Iris pigment epithelial cell (primary cell): ENCODE measurements at regions not wholly inside any gene's neighbourhood (a gene's known extent, or its start where the extent isn't known, plus 50 kb on each side); places are given as distances from the start of the nearest gene placed in this dataset.
A peak's percentile ranks its signal among the peaks of the same experiment; 100 is the strongest.

Experiments
- DNase-seq: peaks from one replicate; pipeline ENCODE4 v3.0.0-alpha.2; 2011; ENCODE audit warnings: low read depth

- no peak for DNase-seq
These were observed 88.6 kb upstream of the E2F3 start for GRCh38 chr6:20313051-20313450.

- DNase-seq = no peak
These were observed 87.6 kb upstream of the E2F3 start for GRCh38 chr6:20313960-20314530.

DNA sequence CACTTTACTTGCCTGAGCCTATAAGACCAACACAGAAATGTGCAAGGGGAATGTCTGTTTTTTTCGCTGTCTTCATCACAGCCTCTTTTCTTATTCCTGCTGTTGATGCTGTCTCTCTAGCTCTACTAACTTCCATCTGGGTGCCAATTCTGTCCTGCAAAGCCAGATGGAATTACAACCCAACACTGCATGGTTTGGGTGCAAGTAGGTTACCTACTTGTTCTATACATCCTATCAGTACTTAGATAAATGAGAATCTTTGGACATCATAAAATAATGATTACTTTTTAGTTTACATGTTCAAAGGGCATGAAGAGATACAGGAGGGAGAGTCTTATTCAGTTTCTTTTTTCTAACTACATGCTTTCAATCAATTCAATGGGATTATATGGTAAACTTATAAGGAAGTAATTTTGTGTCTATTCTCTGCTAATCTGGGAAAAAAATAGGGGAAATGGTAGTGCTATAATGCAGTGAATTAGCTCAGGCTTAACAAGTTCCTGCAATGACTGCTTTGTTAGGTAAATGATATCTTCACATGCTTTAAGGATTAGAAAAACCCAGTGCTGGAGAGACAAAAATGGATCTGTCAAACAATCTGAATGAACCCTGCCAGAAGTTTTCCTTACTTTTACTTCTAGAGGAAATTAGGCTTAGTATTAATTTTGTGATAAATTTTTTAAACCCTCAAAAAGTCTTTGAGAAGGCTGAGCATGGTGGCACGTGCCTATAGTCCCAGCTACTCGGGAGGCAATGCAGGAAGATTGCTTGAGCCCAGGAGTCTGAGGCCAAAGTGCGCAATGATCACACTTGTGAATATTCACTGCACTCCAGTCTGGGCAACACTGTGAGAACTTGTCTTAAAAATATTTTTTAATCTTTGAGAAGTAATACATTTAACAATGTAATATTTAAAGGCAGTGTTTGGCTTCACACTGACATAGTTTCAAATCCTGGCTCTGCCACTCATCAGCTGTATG, 86.5 kb upstream of the E2F3 start:
- DNase-seq = no peak

DNA sequence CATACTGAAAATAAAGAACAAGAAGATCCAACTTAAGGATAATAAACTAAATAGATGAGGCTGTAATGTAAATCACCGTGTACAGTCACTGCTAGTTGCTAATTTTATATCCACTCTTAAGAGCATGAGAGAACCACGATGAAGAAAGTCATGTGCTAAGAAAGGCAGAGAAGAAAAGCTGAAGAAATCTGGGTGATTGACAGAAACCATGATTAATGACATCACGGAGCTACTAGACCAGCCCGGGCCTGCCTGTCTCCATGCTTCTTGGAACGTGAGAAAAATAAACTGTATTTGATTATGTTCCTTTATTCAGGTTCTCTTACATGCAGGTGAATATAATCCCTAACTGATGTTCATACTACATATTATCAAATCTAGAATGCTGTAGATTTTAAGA, 84.2 kb upstream of the E2F3 start:
- no peak for DNase-seq

GRCh38 chr6:20318851-20319387, 82.8 kb upstream of the E2F3 start:
- no peak for DNase-seq

GRCh38 chr6:20319520-20320357, 81.9 kb upstream of the E2F3 start:
- DNase-seq = no peak

- peak; percentile 32 for DNase-seq
These were observed 75.8 kb upstream of the E2F3 start for GRCh38 chr6:20325641-20326421.

GRCh38 chr6:20326422-20326728, 75.3 kb upstream of the E2F3 start:
- no peak for DNase-seq

GRCh38 chr6:20327141-20327540, 74.5 kb upstream of the E2F3 start:
- DNase-seq = no peak

GRCh38 chr6:20328266-20328923, 73.3 kb upstream of the E2F3 start:
- DNase-seq = no peak

DNA sequence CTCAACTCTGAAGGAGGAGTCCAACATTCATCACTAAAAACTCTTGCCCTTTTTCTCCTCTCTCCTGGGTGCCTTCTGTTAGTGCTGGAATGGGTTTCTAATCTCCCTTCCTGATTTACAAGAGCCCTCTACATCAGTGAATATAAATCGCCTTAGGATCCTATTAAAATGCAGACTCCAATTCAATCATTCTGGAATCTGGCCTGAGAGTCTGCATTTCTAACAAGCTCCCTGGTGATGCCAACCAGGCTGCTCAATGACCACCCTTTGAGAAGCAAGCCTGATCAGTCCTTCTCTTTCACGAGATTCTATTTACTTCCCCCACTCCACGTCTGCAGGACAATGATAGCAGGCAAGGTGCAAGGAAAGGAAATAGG, 72.8 kb upstream of the E2F3 start:
- no peak for DNase-seq

GRCh38 chr6:20331042-20331441, 70.6 kb upstream of the E2F3 start:
- DNase-seq = no peak

DNA sequence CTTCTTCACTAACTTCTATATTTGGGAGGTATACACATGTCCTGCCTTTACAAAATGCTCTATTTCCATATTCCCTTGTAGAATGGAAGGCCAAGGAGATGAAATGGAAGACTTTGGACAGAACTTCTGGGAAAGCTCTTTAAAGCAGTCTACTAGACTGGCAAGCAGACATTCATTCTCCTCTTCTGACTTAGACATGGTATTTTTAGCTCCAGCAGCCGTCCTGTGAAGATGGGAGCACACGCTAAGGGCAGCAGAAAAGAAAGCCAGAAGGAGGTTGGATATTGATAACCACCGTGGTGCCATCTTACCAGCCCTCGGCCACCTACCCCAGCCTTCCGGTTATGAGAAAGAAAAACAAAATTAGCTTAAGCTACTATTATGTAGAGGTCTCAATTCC, 70.1 kb upstream of the E2F3 start:
- DNase-seq = no peak

- DNase-seq = no peak
These were observed 69.2 kb upstream of the E2F3 start for GRCh38 chr6:20332441-20333006.

GRCh38 chr6:20333721-20334269, 67.9 kb upstream of the E2F3 start:
- DNase-seq = no peak

- no peak for DNase-seq
These were observed 67.3 kb upstream of the E2F3 start for GRCh38 chr6:20334334-20334733.

DNA sequence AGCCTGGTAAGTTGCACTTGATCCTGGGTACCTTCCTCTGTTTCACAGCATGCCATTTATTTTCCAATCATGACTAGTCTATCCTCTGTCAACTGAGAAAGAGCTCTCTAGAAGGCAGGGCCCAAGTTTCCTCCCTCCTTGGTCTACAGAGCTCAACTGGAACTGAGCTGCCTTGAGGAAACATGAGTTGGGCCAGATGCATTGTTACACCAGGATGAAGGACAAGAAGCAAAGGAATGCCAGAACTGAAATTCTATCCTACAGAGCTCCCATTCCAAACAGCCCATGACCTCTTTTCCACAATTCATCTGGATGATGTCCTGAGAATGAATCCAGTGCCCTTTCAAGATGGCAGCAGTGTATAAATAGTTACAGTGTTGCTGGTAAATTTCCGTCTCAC, 66.7 kb upstream of the E2F3 start:
- DNase-seq = no peak

DNA sequence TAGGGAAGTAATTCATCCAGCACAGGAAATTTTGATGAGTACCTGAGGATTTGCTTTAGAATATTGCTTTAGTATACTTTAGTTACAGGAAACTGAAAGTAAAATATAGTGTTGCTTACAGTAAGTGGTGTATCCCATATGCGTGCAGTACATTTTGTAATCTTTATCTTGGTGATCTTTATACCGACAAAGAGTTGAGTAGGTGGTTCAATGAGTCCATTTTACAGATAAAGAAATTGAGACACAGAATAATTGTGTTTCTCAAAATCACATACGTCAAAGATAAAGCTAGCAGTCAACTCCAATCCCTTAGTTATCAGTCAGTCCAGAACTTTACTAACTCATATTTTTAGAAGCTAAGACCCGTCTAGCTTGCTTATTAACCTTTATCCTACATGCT, 65.8 kb upstream of the E2F3 start:
- no peak for DNase-seq

DNA sequence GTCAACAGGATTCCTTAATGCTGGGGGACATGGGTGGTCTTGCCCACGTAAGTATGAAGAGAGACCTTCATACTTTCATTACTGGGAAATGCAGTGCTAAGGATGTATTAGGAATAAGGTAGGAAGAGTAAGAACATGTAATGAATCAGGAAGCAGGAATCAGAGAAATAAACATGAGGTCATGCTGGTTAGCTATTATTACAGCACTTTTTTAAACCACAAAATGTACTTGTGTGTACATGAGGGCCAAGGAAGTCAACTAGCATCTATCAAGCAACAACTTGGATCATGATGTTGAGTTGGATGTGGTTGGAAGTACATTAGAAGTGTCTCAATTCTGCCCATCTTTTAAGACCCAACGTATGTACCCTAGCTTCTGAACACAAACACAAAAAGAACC, 63.5 kb upstream of the E2F3 start:
- DNase-seq = peak; percentile 54

DNA sequence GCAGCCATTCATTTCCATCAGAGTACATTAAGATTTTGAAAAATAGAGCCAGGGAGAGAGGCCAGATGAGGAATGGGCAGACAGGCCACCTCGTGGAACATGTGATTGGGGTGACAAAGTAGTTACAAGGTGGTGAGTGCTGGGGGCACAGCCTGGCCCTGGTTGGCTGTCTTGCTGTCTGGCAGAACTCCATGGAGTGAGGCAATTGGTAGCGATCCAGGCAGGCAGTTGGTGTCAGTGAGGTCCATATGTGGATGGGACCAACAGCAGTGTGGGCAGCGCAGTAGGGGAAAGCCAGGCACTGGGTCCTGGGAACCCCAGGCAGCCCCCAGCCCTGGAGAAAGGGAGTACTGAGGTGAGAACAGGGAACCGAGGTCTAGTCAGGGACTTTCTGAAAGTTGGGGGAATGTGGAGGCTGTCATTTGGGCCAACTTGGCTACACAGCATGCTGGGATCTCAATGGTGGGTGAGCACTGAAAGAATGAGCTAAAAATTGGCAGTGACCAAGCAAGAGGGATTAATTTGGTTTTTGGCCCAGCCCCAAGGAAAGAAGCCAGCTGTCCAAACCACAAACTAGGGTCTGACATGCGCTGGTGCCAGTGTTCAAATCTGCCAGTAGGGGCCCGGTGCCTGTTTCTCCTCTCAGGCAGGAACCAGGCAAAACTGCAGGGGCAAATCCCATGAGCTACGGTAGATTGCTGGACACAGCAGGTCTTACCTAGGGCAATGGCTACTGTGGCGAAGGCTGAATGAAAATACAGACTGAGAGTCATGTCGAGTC, 61.4 kb upstream of the E2F3 start:
- DNase-seq = no peak
